Erythroblast (primary cell): ENCODE measurements at regions not wholly inside any gene's neighbourhood (a gene's known extent, or its start where the extent isn't known, plus 50 kb on each side); places are given as distances from the start of the nearest gene placed in this dataset.

Experiments
- GATA1 ChIP-seq: IDR thresholded peaks from 2 replicates; pipeline ENCODE4 v1.6.1; 2011; ENCODE audit warnings: low read depth, mild to moderate bottlenecking, control low read depth, low read length, moderate library complexity
- POLR2A ChIP-seq: IDR thresholded peaks from 2 replicates; pipeline ENCODE4 v1.6.1; 2011; ENCODE audit warnings: mild to moderate bottlenecking, low read length

DNA sequence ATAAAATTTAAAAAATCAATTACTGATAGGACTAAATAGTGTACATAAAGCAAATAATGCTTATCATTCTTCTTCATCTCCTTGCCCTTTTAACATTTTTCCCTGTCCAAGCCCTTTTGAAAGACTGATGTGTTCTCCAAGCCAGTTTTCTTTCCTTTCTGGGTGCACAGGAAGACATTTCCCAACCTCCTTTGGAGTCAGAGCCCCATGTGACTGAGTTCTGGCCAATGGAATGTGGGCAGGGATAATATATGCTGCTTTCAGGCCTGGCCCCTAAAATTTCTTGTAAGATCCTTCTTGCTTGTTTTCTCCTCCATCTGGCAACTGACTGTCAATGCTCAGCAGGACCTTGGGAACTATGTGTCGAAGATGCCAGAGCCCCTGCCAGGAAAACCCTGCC, 197.5 kb downstream of the EMX2 start:
- TF ChIP-seq POLR2A (no peak), GATA1 (no peak)
